HFF-Myc (cell line): ENCODE measurements at regions not wholly inside any gene's neighbourhood (a gene's known extent, or its start where the extent isn't known, plus 50 kb on each side); places are given as distances from the start of the nearest gene placed in this dataset.

Source experiments
- DNase-seq: peaks from one replicate; pipeline ENCODE4 v3.0.0-alpha.2; 2011; ENCODE audit warnings: low read depth; ENCODE audit errors: extremely low read depth
- H3K4me3 ChIP-seq: replicated peaks from 2 replicates; pipeline ENCODE4 v1.5.1; 2011; ENCODE audit warnings: low read depth, mild to moderate bottlenecking, control low read depth, low read length
- CTCF ChIP-seq: IDR thresholded peaks from 2 replicates; pipeline ENCODE4 v1.5.1; 2012; ENCODE audit warnings: mild to moderate bottlenecking, low read depth, low read length, control low read depth; ENCODE audit errors: missing control alignments

- no peak for TF ChIP-seq CTCF
- no peak for DNase-seq
- H3K4me3 ChIP-seq, result no peak overlapping the region
Observed at GRCh38 chr4:13989501-13989900, 362.0 kb upstream of the BOD1L1 start.

DNA sequence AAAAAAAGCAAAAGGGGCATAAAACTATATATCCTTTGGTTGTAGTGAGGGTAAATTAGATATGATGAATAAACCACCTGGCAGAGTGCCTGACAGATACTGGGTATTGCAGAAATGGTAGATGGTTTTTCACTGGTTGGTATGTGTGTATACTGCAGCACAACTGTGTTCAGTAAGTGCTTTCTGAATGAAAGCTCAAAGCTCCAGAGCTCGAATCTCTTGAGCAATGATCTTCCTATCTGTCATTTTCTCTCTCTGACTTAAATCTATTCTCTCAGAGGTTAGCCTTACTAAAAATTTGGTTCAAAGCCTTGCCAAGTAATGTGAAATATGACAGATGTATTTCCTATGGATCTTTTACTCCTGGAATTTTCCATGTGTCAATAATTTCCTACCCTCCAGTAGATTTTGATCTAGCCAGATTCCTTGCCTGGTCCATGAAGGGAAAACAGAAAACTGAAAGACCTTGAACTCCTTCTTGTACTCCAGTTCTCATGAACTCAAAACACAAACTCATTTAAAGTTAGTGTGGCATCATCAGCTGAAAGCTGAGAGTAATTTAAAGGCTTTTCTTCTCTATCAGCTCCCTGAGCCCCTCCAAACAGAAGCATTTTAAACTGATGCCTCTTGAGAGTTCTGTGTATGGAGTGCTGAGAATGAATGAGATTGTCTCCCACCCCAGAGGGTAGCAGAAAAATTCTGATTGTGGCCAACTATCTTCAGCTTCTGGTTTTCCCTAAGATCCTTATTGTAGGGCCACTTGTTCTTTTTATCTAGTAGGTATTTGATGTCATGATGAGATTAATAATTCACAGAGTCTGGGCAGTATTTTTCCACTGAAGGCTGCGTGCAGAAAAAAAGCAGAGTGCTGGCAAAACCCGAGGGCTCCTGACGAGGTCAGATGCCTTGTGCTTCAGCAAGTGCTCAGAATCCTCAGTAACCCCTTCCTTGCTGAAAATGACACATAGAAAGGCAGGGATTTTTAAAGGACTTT lies 363.4 kb upstream of the BOD1L1 start:
- DNase-seq, result no peak
- no peak overlapping the region for H3K4me3 ChIP-seq
- TF ChIP-seq CTCF, result no peak

DNA sequence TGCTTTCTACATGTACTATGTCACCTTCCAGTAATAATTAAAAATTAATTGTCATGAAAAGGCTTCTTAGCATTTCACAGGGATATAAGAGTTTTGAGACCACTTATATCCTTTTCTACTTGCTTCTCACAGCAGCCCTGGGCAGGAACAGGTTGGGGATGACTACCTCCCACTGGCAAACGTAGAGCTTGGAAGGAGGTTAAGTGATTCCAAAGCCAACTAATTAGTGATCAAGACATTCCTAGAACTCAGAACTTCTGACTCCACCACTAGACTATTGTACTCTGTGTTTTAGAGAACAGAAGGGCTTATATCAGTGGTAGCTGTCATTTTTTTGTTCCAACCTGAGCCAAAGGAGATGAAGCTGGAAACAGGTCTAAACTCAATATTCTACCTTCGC lies 364.5 kb upstream of the BOD1L1 start:
- no peak for DNase-seq
- TF ChIP-seq CTCF, result no peak
- no peak overlapping the region for H3K4me3 ChIP-seq

DNA sequence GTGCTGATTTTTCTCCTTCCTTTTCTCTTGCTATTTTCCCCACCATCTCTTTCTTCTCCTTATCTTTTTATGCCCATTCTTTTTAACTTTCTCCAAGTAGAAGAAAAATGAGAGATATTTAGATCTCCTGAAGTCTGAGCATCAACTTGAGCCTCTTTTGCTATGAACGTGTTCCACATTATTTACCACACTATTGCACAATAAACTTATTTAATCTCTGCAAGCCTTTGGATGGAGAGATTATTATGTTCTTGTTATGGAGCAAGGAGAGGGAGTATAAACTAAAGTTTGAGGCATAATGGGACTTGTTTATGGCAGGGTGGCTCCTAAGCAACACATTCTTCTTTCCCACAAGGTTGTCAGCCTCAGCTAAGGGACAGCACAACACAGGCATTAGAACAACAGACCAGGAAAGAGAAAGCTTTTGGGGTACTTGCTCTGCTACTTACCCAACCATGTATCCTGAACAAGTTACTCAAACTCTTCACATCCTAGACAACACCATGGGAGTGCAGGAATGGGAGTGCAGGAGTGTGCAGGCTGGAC lies 365.5 kb upstream of the BOD1L1 start:
- H3K4me3 ChIP-seq, result no peak overlapping the region
- no peak for DNase-seq
- TF ChIP-seq CTCF, result no peak

GRCh38 chr4:13994016-13994415 lies 366.5 kb upstream of the BOD1L1 start:
- no peak for TF ChIP-seq CTCF

GRCh38 chr4:13998850-13999445 lies 371.4 kb upstream of the BOD1L1 start:
- no peak for TF ChIP-seq CTCF

More at GRCh38 chr4:13994016-13994415, 366.5 kb upstream of the BOD1L1 start:
- H3K4me3 ChIP-seq, result no peak overlapping the region
- no peak for DNase-seq

More at GRCh38 chr4:13998850-13999445, 371.4 kb upstream of the BOD1L1 start:
- no peak for DNase-seq
- H3K4me3 ChIP-seq, result no peak overlapping the region
